ENCODE measurements at regions not wholly inside any gene's neighbourhood (a gene's known extent, or its start where the extent isn't known, plus 50 kb on each side); places are given as distances from the start of the nearest gene placed in this dataset.
"Not testable (repeated sequence)": the region's sequence is repeated elsewhere in the genome, so short reads cannot be mapped to it uniquely, and the experiment has no call there.

GRCh38 chr18:61628085-61628484, 264.7 kb downstream of the RNF152 start:
- Histone ChIP-seq H3K4me3 (ENCODE audit: low read length in 2 of 2) (no peak overlapping the region), H3K9me3 (ENCODE audit: control insufficient read depth in 2 of 2, low read length in 2 of 2) (no peaks in the 10 kb centered on the region), H3K36me3 (ENCODE audit: control insufficient read depth in 2 of 2, insufficient read depth in 2 of 2, low read length in 2 of 2) (no peaks in the 10 kb centered on the region), H3K27ac (ENCODE audit: low read depth in 2 of 2, low read length in 2 of 2) (no peak overlapping the region), H3K4me1 (ENCODE audit: control insufficient read depth in 2 of 2, insufficient read depth in 2 of 2, low read length in 2 of 2) (no peaks in the 10 kb centered on the region), H3K27me3 (ENCODE audit: control insufficient read depth in 2 of 2, insufficient read depth in 2 of 2, low read length in 2 of 2) (no peaks in the 10 kb centered on the region), H3K9ac (ENCODE audit: low read depth in 1 of 2, low read length in 2 of 2) (no peak overlapping the region)

DNA sequence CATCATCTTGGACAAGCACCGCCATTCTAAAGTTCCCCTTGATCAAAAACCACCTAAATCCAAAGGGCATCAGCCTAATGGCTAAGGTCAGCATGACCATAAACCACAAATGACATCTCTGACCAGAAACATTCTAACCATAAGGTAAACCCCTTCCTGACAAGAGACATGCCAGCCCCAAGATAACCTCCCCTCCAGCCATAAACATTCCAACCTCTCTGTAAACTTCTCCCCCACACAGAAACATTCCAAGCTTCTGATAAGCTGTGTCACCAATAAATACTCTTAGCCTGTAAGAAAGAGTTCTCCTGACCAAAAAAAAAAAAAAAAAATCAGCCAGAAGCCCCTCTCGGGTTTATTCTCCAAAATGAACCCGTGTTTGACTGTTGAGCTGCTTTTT, 268.2 kb downstream of the RNF152 start:
- not testable (repeated sequence) for H3K9ac ChIP-seq (ENCODE audit: low read depth in 1 of 2, low read length in 2 of 2); H3K36me3 ChIP-seq (ENCODE audit: control insufficient read depth in 2 of 2, insufficient read depth in 2 of 2, low read length in 2 of 2); H3K9me3 ChIP-seq (ENCODE audit: control insufficient read depth in 2 of 2, low read length in 2 of 2); H3K27ac ChIP-seq (ENCODE audit: low read depth in 2 of 2, low read length in 2 of 2); H3K4me3 ChIP-seq (ENCODE audit: low read length in 2 of 2); H3K4me1 ChIP-seq (ENCODE audit: control insufficient read depth in 2 of 2, insufficient read depth in 2 of 2, low read length in 2 of 2); H3K27me3 ChIP-seq (ENCODE audit: control insufficient read depth in 2 of 2, insufficient read depth in 2 of 2, low read length in 2 of 2)

- no peaks in the 10 kb centered on the region for H3K27me3 ChIP-seq (ENCODE audit: control insufficient read depth in 2 of 2, insufficient read depth in 2 of 2, low read length in 2 of 2)
- H3K9me3 ChIP-seq (ENCODE audit: control insufficient read depth in 2 of 2, low read length in 2 of 2): no peaks in the 10 kb centered on the region
- H3K27ac ChIP-seq (ENCODE audit: low read depth in 2 of 2, low read length in 2 of 2): no peak overlapping the region
- no peak overlapping the region for H3K4me3 ChIP-seq (ENCODE audit: low read length in 2 of 2)
- H3K9ac ChIP-seq (ENCODE audit: low read depth in 1 of 2, low read length in 2 of 2): no peak overlapping the region
- no peaks in the 10 kb centered on the region for H3K36me3 ChIP-seq (ENCODE audit: control insufficient read depth in 2 of 2, insufficient read depth in 2 of 2, low read length in 2 of 2)
- H3K4me1 ChIP-seq (ENCODE audit: control insufficient read depth in 2 of 2, insufficient read depth in 2 of 2, low read length in 2 of 2): no peaks in the 10 kb centered on the region
Observed at GRCh38 chr18:61619783-61620182, 273.0 kb downstream of the RNF152 start.

GRCh38 chr18:61618816-61619215, 274.0 kb downstream of the RNF152 start:
- H3K9me3 ChIP-seq (ENCODE audit: control insufficient read depth in 2 of 2, low read length in 2 of 2): no peaks in the 10 kb centered on the region
- no peak overlapping the region for H3K9ac ChIP-seq (ENCODE audit: low read depth in 1 of 2, low read length in 2 of 2)
- H3K27ac ChIP-seq (ENCODE audit: low read depth in 2 of 2, low read length in 2 of 2): no peak overlapping the region
- H3K4me3 ChIP-seq (ENCODE audit: low read length in 2 of 2): no peak overlapping the region
- H3K36me3 ChIP-seq (ENCODE audit: control insufficient read depth in 2 of 2, insufficient read depth in 2 of 2, low read length in 2 of 2): no peaks in the 10 kb centered on the region
- no peaks in the 10 kb centered on the region for H3K4me1 ChIP-seq (ENCODE audit: control insufficient read depth in 2 of 2, insufficient read depth in 2 of 2, low read length in 2 of 2)
- H3K27me3 ChIP-seq (ENCODE audit: control insufficient read depth in 2 of 2, insufficient read depth in 2 of 2, low read length in 2 of 2): no peaks in the 10 kb centered on the region

DNA sequence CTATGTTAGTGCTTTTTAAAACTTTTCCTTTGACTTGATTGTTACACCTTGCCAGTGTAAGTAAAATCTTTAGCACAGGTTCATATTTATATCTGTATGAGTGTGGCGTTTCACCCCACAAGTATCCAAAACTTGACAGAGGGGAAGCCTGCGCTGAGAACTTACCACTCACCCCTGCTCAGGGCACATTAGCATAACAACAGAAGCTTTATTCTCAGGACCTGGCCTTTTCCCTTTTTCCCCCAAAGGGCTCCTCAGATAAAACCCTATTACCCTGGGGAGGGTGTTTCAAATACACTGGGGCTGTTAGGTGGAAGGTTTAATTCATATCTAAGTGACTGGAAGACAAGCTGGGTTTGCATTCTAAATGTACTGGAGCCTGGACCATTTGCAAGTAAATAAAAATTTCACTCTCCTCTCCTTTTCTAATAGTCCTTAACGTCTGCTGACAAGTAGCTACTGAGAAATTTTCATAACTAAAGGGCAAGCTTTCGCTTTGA, 276.6 kb downstream of the RNF152 start:
- Histone ChIP-seq H3K36me3 (ENCODE audit: control insufficient read depth in 2 of 2, insufficient read depth in 2 of 2, low read length in 2 of 2) (no peaks in the 10 kb centered on the region), H3K4me1 (ENCODE audit: control insufficient read depth in 2 of 2, insufficient read depth in 2 of 2, low read length in 2 of 2) (no peaks in the 10 kb centered on the region), H3K9ac (ENCODE audit: low read depth in 1 of 2, low read length in 2 of 2) (no peak overlapping the region), H3K9me3 (ENCODE audit: control insufficient read depth in 2 of 2, low read length in 2 of 2) (no peaks in the 10 kb centered on the region), H3K27me3 (ENCODE audit: control insufficient read depth in 2 of 2, insufficient read depth in 2 of 2, low read length in 2 of 2) (no peaks in the 10 kb centered on the region), H3K4me3 (ENCODE audit: low read length in 2 of 2) (no peak overlapping the region), H3K27ac (ENCODE audit: low read depth in 2 of 2, low read length in 2 of 2) (no peak overlapping the region)

GRCh38 chr18:61612517-61612916, 279.3 kb downstream of the CDH20 start:
- H3K9ac ChIP-seq (ENCODE audit: low read depth in 1 of 2, low read length in 2 of 2): no peak overlapping the region

GRCh38 chr18:61609131-61609530, 275.9 kb downstream of the CDH20 start:
- Histone ChIP-seq H3K9ac (ENCODE audit: low read depth in 1 of 2, low read length in 2 of 2) (no peak overlapping the region), H3K4me1 (ENCODE audit: control insufficient read depth in 2 of 2, insufficient read depth in 2 of 2, low read length in 2 of 2) (no peaks in the 10 kb centered on the region), H3K27me3 (ENCODE audit: control insufficient read depth in 2 of 2, insufficient read depth in 2 of 2, low read length in 2 of 2) (no peaks in the 10 kb centered on the region), H3K4me3 (ENCODE audit: low read length in 2 of 2) (no peak overlapping the region), H3K36me3 (ENCODE audit: control insufficient read depth in 2 of 2, insufficient read depth in 2 of 2, low read length in 2 of 2) (no peaks in the 10 kb centered on the region), H3K27ac (ENCODE audit: low read depth in 2 of 2, low read length in 2 of 2) (no peak overlapping the region), H3K9me3 (ENCODE audit: control insufficient read depth in 2 of 2, low read length in 2 of 2) (no peaks in the 10 kb centered on the region)

More at GRCh38 chr18:61612517-61612916, 279.3 kb downstream of the CDH20 start:
- H3K27me3 ChIP-seq (ENCODE audit: control insufficient read depth in 2 of 2, insufficient read depth in 2 of 2, low read length in 2 of 2): no peaks in the 10 kb centered on the region
- H3K4me3 ChIP-seq (ENCODE audit: low read length in 2 of 2): no peak overlapping the region
- H3K36me3 ChIP-seq (ENCODE audit: control insufficient read depth in 2 of 2, insufficient read depth in 2 of 2, low read length in 2 of 2): no peaks in the 10 kb centered on the region
- no peak overlapping the region for H3K27ac ChIP-seq (ENCODE audit: low read depth in 2 of 2, low read length in 2 of 2)
- H3K9me3 ChIP-seq (ENCODE audit: control insufficient read depth in 2 of 2, low read length in 2 of 2): no peaks in the 10 kb centered on the region
- H3K4me1 ChIP-seq (ENCODE audit: control insufficient read depth in 2 of 2, insufficient read depth in 2 of 2, low read length in 2 of 2): no peaks in the 10 kb centered on the region

- Histone ChIP-seq H3K27ac (ENCODE audit: low read depth in 2 of 2, low read length in 2 of 2) (no peak overlapping the region), H3K9me3 (ENCODE audit: control insufficient read depth in 2 of 2, low read length in 2 of 2) (no peaks in the 10 kb centered on the region), H3K9ac (ENCODE audit: low read depth in 1 of 2, low read length in 2 of 2) (no peak overlapping the region), H3K27me3 (ENCODE audit: control insufficient read depth in 2 of 2, insufficient read depth in 2 of 2, low read length in 2 of 2) (no peaks in the 10 kb centered on the region), H3K4me3 (ENCODE audit: low read length in 2 of 2) (no peak overlapping the region), H3K36me3 (ENCODE audit: control insufficient read depth in 2 of 2, insufficient read depth in 2 of 2, low read length in 2 of 2) (no peaks in the 10 kb centered on the region), H3K4me1 (ENCODE audit: control insufficient read depth in 2 of 2, insufficient read depth in 2 of 2, low read length in 2 of 2) (no peaks in the 10 kb centered on the region)
Observed at GRCh38 chr18:61608316-61608715, 275.1 kb downstream of the CDH20 start.

- Histone ChIP-seq H3K4me3 (ENCODE audit: low read length in 2 of 2) (no peak overlapping the region), H3K4me1 (ENCODE audit: control insufficient read depth in 2 of 2, insufficient read depth in 2 of 2, low read length in 2 of 2) (no peaks in the 10 kb centered on the region), H3K27me3 (ENCODE audit: control insufficient read depth in 2 of 2, insufficient read depth in 2 of 2, low read length in 2 of 2) (no peaks in the 10 kb centered on the region), H3K36me3 (ENCODE audit: control insufficient read depth in 2 of 2, insufficient read depth in 2 of 2, low read length in 2 of 2) (no peaks in the 10 kb centered on the region), H3K27ac (ENCODE audit: low read depth in 2 of 2, low read length in 2 of 2) (no peak overlapping the region), H3K9ac (ENCODE audit: low read depth in 1 of 2, low read length in 2 of 2) (no peak overlapping the region), H3K9me3 (ENCODE audit: control insufficient read depth in 2 of 2, low read length in 2 of 2) (no peaks in the 10 kb centered on the region)
Observed at GRCh38 chr18:61607867-61608266, 274.6 kb downstream of the CDH20 start.

GRCh38 chr18:61606759-61607158, 273.5 kb downstream of the CDH20 start:
- H3K27ac ChIP-seq (ENCODE audit: low read depth in 2 of 2, low read length in 2 of 2): no peak overlapping the region
- H3K36me3 ChIP-seq (ENCODE audit: control insufficient read depth in 2 of 2, insufficient read depth in 2 of 2, low read length in 2 of 2): no peaks in the 10 kb centered on the region
- H3K9me3 ChIP-seq (ENCODE audit: control insufficient read depth in 2 of 2, low read length in 2 of 2): no peaks in the 10 kb centered on the region
- no peak overlapping the region for H3K9ac ChIP-seq (ENCODE audit: low read depth in 1 of 2, low read length in 2 of 2)
- no peak overlapping the region for H3K4me3 ChIP-seq (ENCODE audit: low read length in 2 of 2)
- no peaks in the 10 kb centered on the region for H3K4me1 ChIP-seq (ENCODE audit: control insufficient read depth in 2 of 2, insufficient read depth in 2 of 2, low read length in 2 of 2)
- H3K27me3 ChIP-seq (ENCODE audit: control insufficient read depth in 2 of 2, insufficient read depth in 2 of 2, low read length in 2 of 2): no peaks in the 10 kb centered on the region

DNA sequence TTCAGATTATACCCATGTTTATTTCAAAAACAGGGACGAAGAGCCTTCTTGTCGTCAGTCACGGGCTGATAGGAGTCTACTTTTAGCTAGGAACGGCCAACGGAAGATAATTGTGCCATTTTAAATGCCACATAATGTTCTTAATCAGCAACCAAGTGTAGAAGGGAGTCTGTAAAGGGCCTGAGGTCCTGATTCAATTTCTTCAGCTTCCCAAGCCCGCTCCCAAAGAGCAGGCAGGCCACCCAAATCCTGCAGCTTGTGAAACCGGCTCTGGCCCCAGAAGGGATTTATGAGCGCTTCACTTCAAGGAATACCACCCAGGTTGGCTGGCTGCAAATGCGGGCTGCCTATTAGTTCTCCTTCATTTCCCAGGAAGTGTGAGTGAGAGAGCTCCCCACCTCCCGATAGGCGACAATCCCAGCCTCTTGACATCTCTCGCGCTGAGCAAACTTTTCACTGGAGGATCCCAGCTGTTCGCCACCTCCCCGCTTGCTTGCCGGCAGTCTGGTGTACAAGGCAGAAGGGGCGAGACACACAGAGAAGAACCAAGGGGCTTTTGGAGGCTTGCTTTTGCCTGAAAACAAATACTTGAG, 272.9 kb downstream of the CDH20 start:
- Histone ChIP-seq H3K27me3 (ENCODE audit: control insufficient read depth in 2 of 2, insufficient read depth in 2 of 2, low read length in 2 of 2) (no peaks in the 10 kb centered on the region), H3K9me3 (ENCODE audit: control insufficient read depth in 2 of 2, low read length in 2 of 2) (no peaks in the 10 kb centered on the region), H3K36me3 (ENCODE audit: control insufficient read depth in 2 of 2, insufficient read depth in 2 of 2, low read length in 2 of 2) (no peaks in the 10 kb centered on the region), H3K4me1 (ENCODE audit: control insufficient read depth in 2 of 2, insufficient read depth in 2 of 2, low read length in 2 of 2) (no peaks in the 10 kb centered on the region), H3K9ac (ENCODE audit: low read depth in 1 of 2, low read length in 2 of 2) (no peak overlapping the region), H3K4me3 (ENCODE audit: low read length in 2 of 2) (no peak overlapping the region), H3K27ac (ENCODE audit: low read depth in 2 of 2, low read length in 2 of 2) (no peak overlapping the region)
